ENCODE measurements at regions not wholly inside any gene's neighbourhood (a gene's known extent, or its start where the extent isn't known, plus 50 kb on each side); places are given as distances from the start of the nearest gene placed in this dataset.
"Not testable (repeated sequence)": the region's sequence is repeated elsewhere in the genome, so short reads cannot be mapped to it uniquely, and the experiment has no call there.

- no peaks in the 10 kb centered on the region for H3K4me1 ChIP-seq (ENCODE audit: insufficient read depth, low read length)
These were observed 598.3 kb upstream of the CAMK1G start for GRCh38 chr1:208985231-208985630.

GRCh38 chr1:208988811-208989222, 594.7 kb upstream of the CAMK1G start:
- Histone ChIP-seq H3K36me3 (ENCODE audit: insufficient read depth, low read length) (no peaks in the 10 kb centered on the region), H3K79me2 (ENCODE audit: insufficient read depth, low read length) (no peaks in the 10 kb centered on the region), H2AFZ (ENCODE audit: low read depth, low read length) (peak overlapping the region; percentile 69), H3K9ac (ENCODE audit: low read length) (peak overlapping the region; percentile 35), H3K4me1 (ENCODE audit: insufficient read depth, low read length) (no peaks in the 10 kb centered on the region), H3K27me3 (ENCODE audit: insufficient read depth, low read length) (no peaks in the 10 kb centered on the region), H3K27ac (ENCODE audit: low read depth, low read length) (no peak overlapping the region), H3K4me3 (ENCODE audit: insufficient read depth, low read depth, low read length) (peak overlapping the region; percentile 31), H3K4me2 (ENCODE audit: low read length) (peak overlapping the region; percentile 83), H4K20me1 (ENCODE audit: insufficient read depth, low read length) (no peaks in the 10 kb centered on the region), H3K9me3 (ENCODE audit: insufficient read depth, low read depth, low read length) (no peaks in the 10 kb centered on the region)
- TF ChIP-seq EZH2 (IDR thresholded peaks at IDR 0.05; ENCODE audit: insufficient read depth, low read length): no peak
- no peak for TF ChIP-seq CTCF (IDR thresholded peaks at IDR 0.05; ENCODE audit: insufficient read depth, low read depth, low read length)
- FAIRE-seq (no peak), DNase-seq (ENCODE audit: low read depth) (peak; percentile 43)
- peaks cover 4% of the 10 kb centered on the region for H3K9me3 Mint-ChIP-seq (ENCODE audit: unreplicated experiment)
- H3K4me3 Mint-ChIP-seq (ENCODE audit: unreplicated experiment): no peak overlapping the region
- no peaks in the 10 kb centered on the region for H3K36me3 Mint-ChIP-seq (ENCODE audit: low read depth, unreplicated experiment)
- no peaks in the 10 kb centered on the region for H3K4me1 Mint-ChIP-seq (ENCODE audit: low read depth, unreplicated experiment)
- peak overlapping the region; percentile 53 for H3K27ac Mint-ChIP-seq (ENCODE audit: unreplicated experiment)
- H3K27me3 Mint-ChIP-seq (ENCODE audit: low read depth, unreplicated experiment): peaks cover 1% of the 10 kb centered on the region

More at GRCh38 chr1:208985231-208985630, 598.3 kb upstream of the CAMK1G start:
- H3K4me1 Mint-ChIP-seq (ENCODE audit: low read depth, unreplicated experiment): no peaks in the 10 kb centered on the region
- no peaks in the 10 kb centered on the region for H4K20me1 ChIP-seq (ENCODE audit: insufficient read depth, low read length)
- H3K27ac Mint-ChIP-seq (ENCODE audit: unreplicated experiment): no peak overlapping the region
- no peak overlapping the region for H3K4me3 Mint-ChIP-seq (ENCODE audit: unreplicated experiment)
- H3K4me3 ChIP-seq (ENCODE audit: insufficient read depth, low read depth, low read length): no peak overlapping the region
- H3K4me2 ChIP-seq (ENCODE audit: low read length): no peak overlapping the region
- no peaks in the 10 kb centered on the region for H3K36me3 Mint-ChIP-seq (ENCODE audit: low read depth, unreplicated experiment)
- H3K27me3 ChIP-seq (ENCODE audit: insufficient read depth, low read length): no peaks in the 10 kb centered on the region
- DNase-seq (ENCODE audit: low read depth) (no peak), FAIRE-seq (no peak)
- no peaks in the 10 kb centered on the region for H3K36me3 ChIP-seq (ENCODE audit: insufficient read depth, low read length)
- no peak overlapping the region for H2AFZ ChIP-seq (ENCODE audit: low read depth, low read length)
- H3K9me3 Mint-ChIP-seq (ENCODE audit: unreplicated experiment): no peaks in the 10 kb centered on the region
- H3K9me3 ChIP-seq (ENCODE audit: insufficient read depth, low read depth, low read length): no peaks in the 10 kb centered on the region
- no peak overlapping the region for H3K9ac ChIP-seq (ENCODE audit: low read length)
- no peak overlapping the region for H3K27ac ChIP-seq (ENCODE audit: low read depth, low read length)
- H3K27me3 Mint-ChIP-seq (ENCODE audit: low read depth, unreplicated experiment): no peaks in the 10 kb centered on the region
- H3K79me2 ChIP-seq (ENCODE audit: insufficient read depth, low read length): no peaks in the 10 kb centered on the region
- no peak for TF ChIP-seq CTCF (IDR thresholded peaks at IDR 0.05; ENCODE audit: insufficient read depth, low read depth, low read length)
- no peak for TF ChIP-seq EZH2 (IDR thresholded peaks at IDR 0.05; ENCODE audit: insufficient read depth, low read length)

GRCh38 chr1:208990456-208990855, 593.1 kb upstream of the CAMK1G start:
- TF ChIP-seq EZH2 (IDR thresholded peaks at IDR 0.05; ENCODE audit: insufficient read depth, low read length) (no peak), CTCF (IDR thresholded peaks at IDR 0.05; ENCODE audit: insufficient read depth, low read depth, low read length) (no peak)
- H3K9ac ChIP-seq (ENCODE audit: low read length): no peak overlapping the region
- peaks cover 1% of the 10 kb centered on the region for H3K27me3 Mint-ChIP-seq (ENCODE audit: low read depth, unreplicated experiment)
- FAIRE-seq: no peak
- H3K79me2 ChIP-seq (ENCODE audit: insufficient read depth, low read length): no peaks in the 10 kb centered on the region
- no peak overlapping the region for H3K27ac Mint-ChIP-seq (ENCODE audit: unreplicated experiment)
- H2AFZ ChIP-seq (ENCODE audit: low read depth, low read length): no peak overlapping the region
- H3K4me1 ChIP-seq (ENCODE audit: insufficient read depth, low read length): no peaks in the 10 kb centered on the region
- no peaks in the 10 kb centered on the region for H3K27me3 ChIP-seq (ENCODE audit: insufficient read depth, low read length)
- H3K36me3 ChIP-seq (ENCODE audit: insufficient read depth, low read length): no peaks in the 10 kb centered on the region
- no peak overlapping the region for H3K4me3 ChIP-seq (ENCODE audit: insufficient read depth, low read depth, low read length)
- H3K36me3 Mint-ChIP-seq (ENCODE audit: low read depth, unreplicated experiment): no peaks in the 10 kb centered on the region
- no peaks in the 10 kb centered on the region for H3K9me3 ChIP-seq (ENCODE audit: insufficient read depth, low read depth, low read length)
- H3K4me3 Mint-ChIP-seq (ENCODE audit: unreplicated experiment): no peak overlapping the region
- peaks cover 7% of the 10 kb centered on the region for H3K9me3 Mint-ChIP-seq (ENCODE audit: unreplicated experiment)
- no peak overlapping the region for H3K4me2 ChIP-seq (ENCODE audit: low read length)
- DNase-seq (ENCODE audit: low read depth): peak; percentile 73
- H3K4me1 Mint-ChIP-seq (ENCODE audit: low read depth, unreplicated experiment): no peaks in the 10 kb centered on the region
- no peaks in the 10 kb centered on the region for H4K20me1 ChIP-seq (ENCODE audit: insufficient read depth, low read length)
- no peak overlapping the region for H3K27ac ChIP-seq (ENCODE audit: low read depth, low read length)

- not testable (repeated sequence) for H3K27ac Mint-ChIP-seq (ENCODE audit: unreplicated experiment); H3K4me1 ChIP-seq (ENCODE audit: insufficient read depth, low read length); H3K36me3 ChIP-seq (ENCODE audit: insufficient read depth, low read length); H3K9me3 ChIP-seq (ENCODE audit: insufficient read depth, low read depth, low read length); FAIRE-seq; H2AFZ ChIP-seq (ENCODE audit: low read depth, low read length); H3K27ac ChIP-seq (ENCODE audit: low read depth, low read length); H3K4me3 ChIP-seq (ENCODE audit: insufficient read depth, low read depth, low read length); H3K4me2 ChIP-seq (ENCODE audit: low read length); H3K4me1 Mint-ChIP-seq (ENCODE audit: low read depth, unreplicated experiment); H3K4me3 Mint-ChIP-seq (ENCODE audit: unreplicated experiment); H3K79me2 ChIP-seq (ENCODE audit: insufficient read depth, low read length); H3K36me3 Mint-ChIP-seq (ENCODE audit: low read depth, unreplicated experiment); DNase-seq (ENCODE audit: low read depth); H4K20me1 ChIP-seq (ENCODE audit: insufficient read depth, low read length); H3K27me3 Mint-ChIP-seq (ENCODE audit: low read depth, unreplicated experiment); H3K27me3 ChIP-seq (ENCODE audit: insufficient read depth, low read length); H3K9ac ChIP-seq (ENCODE audit: low read length)
- H3K9me3 Mint-ChIP-seq (ENCODE audit: unreplicated experiment): peaks cover 11% of the 10 kb centered on the region
These were observed 586.5 kb upstream of the CAMK1G start for GRCh38 chr1:208997053-208997452.
